ENCODE measurements at regions not wholly inside any gene's neighbourhood (a gene's known extent, or its start where the extent isn't known, plus 50 kb on each side); places are given as distances from the start of the nearest gene placed in this dataset.

GRCh38 chr4:29853833-29854232 lies 866.3 kb upstream of the PCDH7 start:
- no peaks in the 10 kb centered on the region for H3K79me2 ChIP-seq (ENCODE audit: control insufficient read depth, insufficient read depth, low read length)
- no peaks in the 10 kb centered on the region for H3K9me3 ChIP-seq (replicated peaks; ENCODE audit: control insufficient read depth, insufficient read depth, low read length)
- FAIRE-seq: no peak
- H3K9ac ChIP-seq (replicated peaks; ENCODE audit: extremely low read depth, insufficient read depth, low read length): no peak overlapping the region
- no peaks in the 10 kb centered on the region for H3K36me3 ChIP-seq (ENCODE audit: control insufficient read depth in 2 of 2, extremely low read depth in 1 of 2, insufficient read depth in 2 of 2, low read length in 2 of 2)
- ChIA-PET POLR2A (no interaction called here), CTCF (no interaction called here)
- no peak overlapping the region for H3K4me2 ChIP-seq (ENCODE audit: insufficient read depth, low read length)
- DNase-seq (ENCODE audit: low read depth, low spot score): no peak
- no peaks in the 10 kb centered on the region for H3K9me1 ChIP-seq (replicated peaks; ENCODE audit: control insufficient read depth, extremely low read depth, insufficient read depth, low read length)
- intact Hi-C loops (cut with micrococcal nuclease): no loop called here
- H3K27me3 ChIP-seq (ENCODE audit: control insufficient read depth in 2 of 2, insufficient read depth in 2 of 2, low read length in 2 of 2): no peaks in the 10 kb centered on the region
- TF ChIP-seq JUN (IDR thresholded peaks at IDR 0.05; ENCODE audit: borderline replicate concordance, insufficient read depth, insufficient read length, low read depth) (no peak), FOS (IDR thresholded peaks at IDR 0.05; ENCODE audit: borderline replicate concordance, insufficient read depth, low read length) (no peak), MYC (IDR thresholded peaks at IDR 0.05; ENCODE audit: low read depth, low read length) (no peak), POLR2AphosphoS5 (IDR thresholded peaks at IDR 0.05; ENCODE audit: insufficient read depth, low read depth, low read length) (no peak), CTCF (IDR thresholded peaks at IDR 0.05; ENCODE audit: extremely low read depth in 1 of 2, insufficient read depth in 1 of 2, low read depth in 1 of 2, low read length in 2 of 2) (no peak), EZH2 (IDR thresholded peaks at IDR 0.05; ENCODE audit: borderline replicate concordance, low read depth, low read length, severe bottlenecking) (no peak), GATA2 (IDR thresholded peaks at IDR 0.05; ENCODE audit: insufficient read depth, insufficient read length, low read depth, low read length) (no peak), POLR2A (IDR thresholded peaks at IDR 0.05; ENCODE audit: low read depth, low read length) (no peak)
- TF ChIP-seq, protein P1, sequence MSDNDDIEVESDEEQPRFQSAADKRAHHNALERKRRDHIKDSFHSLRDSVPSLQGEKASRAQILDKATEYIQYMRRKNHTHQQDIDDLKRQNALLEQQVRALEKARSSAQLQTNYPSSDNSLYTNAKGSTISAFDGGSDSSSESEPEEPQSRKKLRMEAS (IDR thresholded peaks at IDR 0.05; ENCODE audit: insufficient read depth, insufficient read length): no peak
- BruUV-seq (replicated peaks): no TSS peak
- no peaks in the 10 kb centered on the region for H3K4me1 ChIP-seq (ENCODE audit: control insufficient read depth, extremely low read depth, insufficient read depth, low read length)
- H2AFZ ChIP-seq (ENCODE audit: low read depth, low read length): no peak overlapping the region
- dilution Hi-C loops (cut with MboI; ENCODE audit: extremely low pct_ligation_motif_present, low sequenced_read_pairs): no loop called here
- H3K27ac ChIP-seq (ENCODE audit: insufficient read depth, low read depth, low read length): no peak overlapping the region
- H3K4me3 ChIP-seq (replicated peaks in 1 of 3; ENCODE audit: insufficient read depth in 1 of 3, low read depth in 1 of 3, low read length in 3 of 3): no peak overlapping the region
- H4K20me1 ChIP-seq (replicated peaks; ENCODE audit: control insufficient read depth, extremely low read depth, insufficient read depth, low read length): no peaks in the 10 kb centered on the region

Data from endothelial cell of umbilical vein (primary cell).